ENCODE measurements at regions not wholly inside any gene's neighbourhood (a gene's known extent, or its start where the extent isn't known, plus 50 kb on each side); places are given as distances from the start of the nearest gene placed in this dataset.

DNA sequence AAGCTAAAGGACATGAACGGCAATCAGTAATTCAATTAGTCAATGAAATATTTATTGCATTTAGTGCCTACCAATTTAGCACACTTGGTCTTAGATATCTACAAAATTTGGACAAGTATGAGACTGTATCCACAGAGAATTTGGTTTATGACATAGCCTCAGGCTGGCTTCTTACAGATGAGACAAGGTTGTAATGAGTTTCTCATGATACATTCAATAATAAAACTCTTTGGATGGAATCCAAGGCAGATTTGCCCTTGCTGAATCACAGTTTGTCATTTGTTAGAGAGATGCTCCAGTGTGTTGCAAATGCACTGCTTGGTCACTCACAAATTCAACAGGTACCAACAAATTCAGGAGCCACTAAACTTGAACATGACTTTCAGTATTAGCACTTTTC lies 162.5 kb downstream of the GPR37 start:
- Histone ChIP-seq H3K79me2 (replicated peaks; ENCODE audit: insufficient read depth) (no peaks in the 10 kb centered on the region), H3K9me2 (ENCODE audit: insufficient read depth) (no peaks in the 10 kb centered on the region), H4K20me1 (replicated peaks; ENCODE audit: insufficient read depth) (no peaks in the 10 kb centered on the region), H3K4me3 (no peak overlapping the region), H3K27me3 (ENCODE audit: insufficient read depth) (no peaks in the 10 kb centered on the region), H3F3A (replicated peaks; ENCODE audit: low read depth) (no peaks in the 10 kb centered on the region), H2AFZ (no peak overlapping the region), H3K36me3 (ENCODE audit: insufficient read depth) (no peaks in the 10 kb centered on the region), H3K27ac (ENCODE audit: low read depth) (no peak overlapping the region), H3K4me1 (ENCODE audit: insufficient read depth) (no peaks in the 10 kb centered on the region), H3K4me2 (no peak overlapping the region)
- DNase-seq (ENCODE audit: low spot score) (no peak), ATAC-seq (no peak)
- Mint-ChIP-seq H3K4me3 (no peak overlapping the region), H3K27me3 (ENCODE audit: insufficient read depth, low read depth, poor library complexity) (no peaks in the 10 kb centered on the region), H3K9me3 (no peaks in the 10 kb centered on the region), H3K27ac (no peak overlapping the region), H3K36me3 (ENCODE audit: low read depth) (no peaks in the 10 kb centered on the region), H3K4me1 (no peaks in the 10 kb centered on the region)
- TF ChIP-seq EZH2 (IDR thresholded peaks at IDR 0.05; ENCODE audit: low read depth, unreplicated experiment), result no peak
- TF ChIP-seq, protein P1, sequence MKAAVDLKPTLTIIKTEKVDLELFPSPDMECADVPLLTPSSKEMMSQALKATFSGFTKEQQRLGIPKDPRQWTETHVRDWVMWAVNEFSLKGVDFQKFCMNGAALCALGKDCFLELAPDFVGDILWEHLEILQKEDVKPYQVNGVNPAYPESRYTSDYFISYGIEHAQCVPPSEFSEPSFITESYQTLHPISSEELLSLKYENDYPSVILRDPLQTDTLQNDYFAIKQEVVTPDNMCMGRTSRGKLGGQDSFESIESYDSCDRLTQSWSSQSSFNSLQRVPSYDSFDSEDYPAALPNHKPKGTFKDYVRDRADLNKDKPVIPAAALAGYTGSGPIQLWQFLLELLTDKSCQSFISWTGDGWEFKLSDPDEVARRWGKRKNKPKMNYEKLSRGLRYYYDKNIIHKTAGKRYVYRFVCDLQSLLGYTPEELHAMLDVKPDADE (IDR thresholded peaks at IDR 0.05), result no peak
- TF ChIP-seq POLR2AphosphoS5 (IDR thresholded peaks at IDR 0.05; ENCODE audit: low read depth), result no peak
- TF ChIP-seq, protein P2, sequence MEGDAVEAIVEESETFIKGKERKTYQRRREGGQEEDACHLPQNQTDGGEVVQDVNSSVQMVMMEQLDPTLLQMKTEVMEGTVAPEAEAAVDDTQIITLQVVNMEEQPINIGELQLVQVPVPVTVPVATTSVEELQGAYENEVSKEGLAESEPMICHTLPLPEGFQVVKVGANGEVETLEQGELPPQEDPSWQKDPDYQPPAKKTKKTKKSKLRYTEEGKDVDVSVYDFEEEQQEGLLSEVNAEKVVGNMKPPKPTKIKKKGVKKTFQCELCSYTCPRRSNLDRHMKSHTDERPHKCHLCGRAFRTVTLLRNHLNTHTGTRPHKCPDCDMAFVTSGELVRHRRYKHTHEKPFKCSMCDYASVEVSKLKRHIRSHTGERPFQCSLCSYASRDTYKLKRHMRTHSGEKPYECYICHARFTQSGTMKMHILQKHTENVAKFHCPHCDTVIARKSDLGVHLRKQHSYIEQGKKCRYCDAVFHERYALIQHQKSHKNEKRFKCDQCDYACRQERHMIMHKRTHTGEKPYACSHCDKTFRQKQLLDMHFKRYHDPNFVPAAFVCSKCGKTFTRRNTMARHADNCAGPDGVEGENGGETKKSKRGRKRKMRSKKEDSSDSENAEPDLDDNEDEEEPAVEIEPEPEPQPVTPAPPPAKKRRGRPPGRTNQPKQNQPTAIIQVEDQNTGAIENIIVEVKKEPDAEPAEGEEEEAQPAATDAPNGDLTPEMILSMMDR (conservative IDR thresholded peaks at IDR 0.05; ENCODE audit: low read depth in 2 of 2), result no peak
- TF ChIP-seq ZNF114 (CRISPR knock-in tag; IDR thresholded peaks at IDR 0.05), result no peak
- no peak for TF ChIP-seq CREB1 (CRISPR knock-in tag; IDR thresholded peaks at IDR 0.05; ENCODE audit: low read depth)
- TF ChIP-seq STAT1 (IDR thresholded peaks at IDR 0.05; ENCODE audit: unreplicated experiment), result no peak
- no peak for TF ChIP-seq EZH2phosphoT487 (IDR thresholded peaks at IDR 0.05; ENCODE audit: unreplicated experiment)
- TF ChIP-seq, protein P3, sequence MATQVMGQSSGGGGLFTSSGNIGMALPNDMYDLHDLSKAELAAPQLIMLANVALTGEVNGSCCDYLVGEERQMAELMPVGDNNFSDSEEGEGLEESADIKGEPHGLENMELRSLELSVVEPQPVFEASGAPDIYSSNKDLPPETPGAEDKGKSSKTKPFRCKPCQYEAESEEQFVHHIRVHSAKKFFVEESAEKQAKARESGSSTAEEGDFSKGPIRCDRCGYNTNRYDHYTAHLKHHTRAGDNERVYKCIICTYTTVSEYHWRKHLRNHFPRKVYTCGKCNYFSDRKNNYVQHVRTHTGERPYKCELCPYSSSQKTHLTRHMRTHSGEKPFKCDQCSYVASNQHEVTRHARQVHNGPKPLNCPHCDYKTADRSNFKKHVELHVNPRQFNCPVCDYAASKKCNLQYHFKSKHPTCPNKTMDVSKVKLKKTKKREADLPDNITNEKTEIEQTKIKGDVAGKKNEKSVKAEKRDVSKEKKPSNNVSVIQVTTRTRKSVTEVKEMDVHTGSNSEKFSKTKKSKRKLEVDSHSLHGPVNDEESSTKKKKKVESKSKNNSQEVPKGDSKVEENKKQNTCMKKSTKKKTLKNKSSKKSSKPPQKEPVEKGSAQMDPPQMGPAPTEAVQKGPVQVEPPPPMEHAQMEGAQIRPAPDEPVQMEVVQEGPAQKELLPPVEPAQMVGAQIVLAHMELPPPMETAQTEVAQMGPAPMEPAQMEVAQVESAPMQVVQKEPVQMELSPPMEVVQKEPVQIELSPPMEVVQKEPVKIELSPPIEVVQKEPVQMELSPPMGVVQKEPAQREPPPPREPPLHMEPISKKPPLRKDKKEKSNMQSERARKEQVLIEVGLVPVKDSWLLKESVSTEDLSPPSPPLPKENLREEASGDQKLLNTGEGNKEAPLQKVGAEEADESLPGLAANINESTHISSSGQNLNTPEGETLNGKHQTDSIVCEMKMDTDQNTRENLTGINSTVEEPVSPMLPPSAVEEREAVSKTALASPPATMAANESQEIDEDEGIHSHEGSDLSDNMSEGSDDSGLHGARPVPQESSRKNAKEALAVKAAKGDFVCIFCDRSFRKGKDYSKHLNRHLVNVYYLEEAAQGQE (IDR thresholded peaks at IDR 0.05; ENCODE audit: unreplicated experiment), result no peak
- TF ChIP-seq JUNB (IDR thresholded peaks at IDR 0.05; ENCODE audit: unreplicated experiment), result no peak
- TF ChIP-seq ZNF331 (CRISPR knock-in tag; IDR thresholded peaks at IDR 0.05; ENCODE audit: low read depth), result no peak
- no peak for TF ChIP-seq NANOG (IDR thresholded peaks at IDR 0.05; ENCODE audit: borderline replicate concordance)
- TF ChIP-seq, protein P4, sequence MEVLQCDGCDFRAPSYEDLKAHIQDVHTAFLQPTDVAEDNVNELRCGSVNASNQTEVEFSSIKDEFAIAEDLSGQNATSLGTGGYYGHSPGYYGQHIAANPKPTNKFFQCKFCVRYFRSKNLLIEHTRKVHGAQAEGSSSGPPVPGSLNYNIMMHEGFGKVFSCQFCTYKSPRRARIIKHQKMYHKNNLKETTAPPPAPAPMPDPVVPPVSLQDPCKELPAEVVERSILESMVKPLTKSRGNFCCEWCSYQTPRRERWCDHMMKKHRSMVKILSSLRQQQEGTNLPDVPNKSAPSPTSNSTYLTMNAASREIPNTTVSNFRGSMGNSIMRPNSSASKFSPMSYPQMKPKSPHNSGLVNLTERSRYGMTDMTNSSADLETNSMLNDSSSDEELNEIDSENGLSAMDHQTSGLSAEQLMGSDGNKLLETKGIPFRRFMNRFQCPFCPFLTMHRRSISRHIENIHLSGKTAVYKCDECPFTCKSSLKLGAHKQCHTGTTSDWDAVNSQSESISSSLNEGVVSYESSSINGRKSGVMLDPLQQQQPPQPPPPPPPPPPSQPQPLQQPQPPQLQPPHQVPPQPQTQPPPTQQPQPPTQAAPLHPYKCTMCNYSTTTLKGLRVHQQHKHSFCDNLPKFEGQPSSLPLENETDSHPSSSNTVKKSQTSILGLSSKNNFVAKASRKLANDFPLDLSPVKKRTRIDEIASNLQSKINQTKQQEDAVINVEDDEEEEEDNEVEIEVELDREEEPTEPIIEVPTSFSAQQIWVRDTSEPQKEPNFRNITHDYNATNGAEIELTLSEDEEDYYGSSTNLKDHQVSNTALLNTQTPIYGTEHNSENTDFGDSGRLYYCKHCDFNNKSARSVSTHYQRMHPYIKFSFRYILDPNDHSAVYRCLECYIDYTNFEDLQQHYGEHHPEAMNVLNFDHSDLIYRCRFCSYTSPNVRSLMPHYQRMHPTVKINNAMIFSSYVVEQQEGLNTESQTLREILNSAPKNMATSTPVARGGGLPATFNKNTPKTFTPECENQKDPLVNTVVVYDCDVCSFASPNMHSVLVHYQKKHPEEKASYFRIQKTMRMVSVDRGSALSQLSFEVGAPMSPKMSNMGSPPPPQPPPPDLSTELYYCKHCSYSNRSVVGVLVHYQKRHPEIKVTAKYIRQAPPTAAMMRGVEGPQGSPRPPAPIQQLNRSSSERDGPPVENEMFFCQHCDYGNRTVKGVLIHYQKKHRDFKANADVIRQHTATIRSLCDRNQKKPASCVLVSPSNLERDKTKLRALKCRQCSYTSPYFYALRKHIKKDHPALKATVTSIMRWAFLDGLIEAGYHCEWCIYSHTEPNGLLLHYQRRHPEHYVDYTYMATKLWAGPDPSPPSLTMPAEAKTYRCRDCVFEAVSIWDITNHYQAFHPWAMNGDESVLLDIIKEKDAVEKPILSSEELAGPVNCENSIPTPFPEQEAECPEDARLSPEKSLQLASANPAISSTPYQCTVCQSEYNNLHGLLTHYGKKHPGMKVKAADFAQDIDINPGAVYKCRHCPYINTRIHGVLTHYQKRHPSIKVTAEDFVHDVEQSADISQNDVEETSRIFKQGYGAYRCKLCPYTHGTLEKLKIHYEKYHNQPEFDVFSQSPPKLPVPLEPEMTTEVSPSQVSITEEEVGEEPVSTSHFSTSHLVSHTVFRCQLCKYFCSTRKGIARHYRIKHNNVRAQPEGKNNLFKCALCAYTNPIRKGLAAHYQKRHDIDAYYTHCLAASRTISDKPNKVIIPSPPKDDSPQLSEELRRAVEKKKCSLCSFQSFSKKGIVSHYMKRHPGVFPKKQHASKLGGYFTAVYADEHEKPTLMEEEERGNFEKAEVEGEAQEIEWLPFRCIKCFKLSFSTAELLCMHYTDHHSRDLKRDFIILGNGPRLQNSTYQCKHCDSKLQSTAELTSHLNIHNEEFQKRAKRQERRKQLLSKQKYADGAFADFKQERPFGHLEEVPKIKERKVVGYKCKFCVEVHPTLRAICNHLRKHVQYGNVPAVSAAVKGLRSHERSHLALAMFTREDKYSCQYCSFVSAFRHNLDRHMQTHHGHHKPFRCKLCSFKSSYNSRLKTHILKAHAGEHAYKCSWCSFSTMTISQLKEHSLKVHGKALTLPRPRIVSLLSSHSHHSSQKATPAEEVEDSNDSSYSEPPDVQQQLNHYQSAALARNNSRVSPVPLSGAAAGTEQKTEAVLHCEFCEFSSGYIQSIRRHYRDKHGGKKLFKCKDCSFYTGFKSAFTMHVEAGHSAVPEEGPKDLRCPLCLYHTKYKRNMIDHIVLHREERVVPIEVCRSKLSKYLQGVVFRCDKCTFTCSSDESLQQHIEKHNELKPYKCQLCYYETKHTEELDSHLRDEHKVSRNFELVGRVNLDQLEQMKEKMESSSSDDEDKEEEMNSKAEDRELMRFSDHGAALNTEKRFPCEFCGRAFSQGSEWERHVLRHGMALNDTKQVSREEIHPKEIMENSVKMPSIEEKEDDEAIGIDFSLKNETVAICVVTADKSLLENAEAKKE (CRISPR knock-in tag; IDR thresholded peaks at IDR 0.05), result no peak

All from GM23338 (cell line).